H1 (cell line): ENCODE measurements at regions not wholly inside any gene's neighbourhood (a gene's known extent, or its start where the extent isn't known, plus 50 kb on each side); places are given as distances from the start of the nearest gene placed in this dataset.

Source experiments
- CTCF ChIA-PET: fragments of 300-600 bp; sonication (Branson Sonifier 250); formaldehyde crosslinking; loops from one replicate; lab custom pipeline; 2021; ENCODE audit not compliant: partially characterized antibody; lab: Charles Lee
- POLR2A ChIA-PET: fragments of 300-600 bp; sonication (Branson Sonifier 250); formaldehyde crosslinking; loops from one replicate; lab custom pipeline; 2021; ENCODE audit warnings: inconsistent platforms; ENCODE audit not compliant: partially characterized antibody; lab: Charles Lee
- DNase-seq, 2 experiments: peaks; one replicate each; pipeline versions ENCODE4 v3.0.0 to v3.0.0-alpha.2; 2010 to 2022; ENCODE audit warnings: low spot score in 2 of 2, low read depth in 1 of 2, mixed read lengths in 1 of 2
- FAIRE-seq: peaks from 2 replicates; lab custom pipeline; 2011; peaks lifted over from hg19 to GRCh38; lab: Jason Lieb, UNC
- H2AFZ ChIP-seq: 2 replicates; pipeline ENCODE4 v1.8.1; 2012; ENCODE audit warnings: low read length, inconsistent platforms
- H2AK5ac ChIP-seq: 2 replicates; pipeline ENCODE4 v1.6.1; 2013; ENCODE audit warnings: low read depth, low read length
- H2BK120ac ChIP-seq: replicated peaks from 2 replicates; pipeline ENCODE3; 2013; ENCODE audit warnings: low read depth, low read length, inconsistent platforms
- H2BK12ac ChIP-seq: 2 replicates; pipeline ENCODE4 v1.6.1; 2013; ENCODE audit warnings: low read depth, low read length
- H2BK15ac ChIP-seq: 2 replicates; pipeline ENCODE4 v1.6.1; 2013; ENCODE audit warnings: low read length
- H2BK20ac ChIP-seq: 2 replicates; pipeline ENCODE4 v1.6.1; 2013; ENCODE audit warnings: low read length
- H2BK5ac ChIP-seq: 2 replicates; pipeline ENCODE4 v1.6.1; 2013; ENCODE audit warnings: low read depth, low read length
- H3K14ac ChIP-seq: 2 replicates; pipeline ENCODE4 v1.6.1; 2013; ENCODE audit warnings: inconsistent platforms; ENCODE audit not compliant: insufficient read length
- H3K18ac ChIP-seq: 2 replicates; pipeline ENCODE4 v1.6.1; 2013; ENCODE audit warnings: low read length; ENCODE audit errors: extremely low read depth
- H3K23ac ChIP-seq: 2 replicates; pipeline ENCODE4 v1.6.1; 2013; ENCODE audit warnings: inconsistent platforms; ENCODE audit not compliant: insufficient read length
- H3K23me2 ChIP-seq: 2 replicates; pipeline ENCODE4 v1.6.1; 2013; ENCODE audit warnings: low read depth, low read length
- H3K27ac ChIP-seq: 2 replicates; pipeline ENCODE4 v1.6.1; 2011; ENCODE audit warnings: low read depth, low read length, inconsistent platforms
- H3K27me3 ChIP-seq, 4 experiments: replicated peaks in 1 of 4; 1 replicate in 1 of 4; 2 replicates in 3 of 4; pipeline versions ENCODE4 v1.6.1 to v1.8.1; 2011 to 2013; ENCODE audit warnings: low read length in 3 of 4, mild to moderate bottlenecking in 3 of 4, inconsistent platforms in 2 of 4, mixed read lengths in 2 of 4, moderate library complexity in 1 of 4; ENCODE audit not compliant: control insufficient read depth in 3 of 4, insufficient read depth in 3 of 4; ENCODE audit errors: extremely low read depth in 1 of 4
- H3K36me3 ChIP-seq, 4 experiments: 2 replicates each; pipeline versions ENCODE4 v1.6.1 to v1.8.1; 2011 to 2013; ENCODE audit warnings: mild to moderate bottlenecking in 4 of 4, low read length in 3 of 4, moderate library complexity in 2 of 4, control low read depth in 1 of 4, inconsistent platforms in 1 of 4; ENCODE audit not compliant: insufficient read depth in 4 of 4, control insufficient read depth in 2 of 4
- H3K4ac ChIP-seq: replicated peaks from 2 replicates; pipeline ENCODE3; 2013; ENCODE audit warnings: low read length, low read depth, mixed read lengths, inconsistent platforms; ENCODE audit not compliant: insufficient read length
- H3K4me1 ChIP-seq, 4 experiments: replicated peaks in 1 of 4; 1 replicate in 1 of 4; 2 replicates in 3 of 4; pipeline versions ENCODE4 v1.6.1 to v1.8.1; 2011 to 2013; ENCODE audit warnings: low read length in 3 of 4, inconsistent platforms in 2 of 4, mixed read lengths in 1 of 4; ENCODE audit not compliant: insufficient read depth in 4 of 4, control insufficient read depth in 3 of 4
- H3K4me2 ChIP-seq, 2 experiments: 2 replicates each; pipeline versions ENCODE4 v1.6.1 to v1.8.1; 2011 to 2013; ENCODE audit warnings: low read depth in 2 of 2, low read length in 2 of 2, control low read depth in 1 of 2, inconsistent platforms in 1 of 2, mild to moderate bottlenecking in 1 of 2; ENCODE audit not compliant: insufficient read depth in 1 of 2
- H3K4me3 ChIP-seq, 4 experiments: fragments of 200-600, 300-600 bp in 1 of 4; sonication (generic), shearing (Covaris generic), sonication (Bioruptor Twin) in 1 of 4; 2 replicates each; pipeline versions ENCODE4 v1.5.1 to v1.8.1; 2011 to 2016; ENCODE audit warnings: low read length in 4 of 4, low read depth in 3 of 4, control low read depth in 2 of 4, inconsistent platforms in 2 of 4, mild to moderate bottlenecking in 2 of 4, mixed read lengths in 1 of 4, moderate library complexity in 1 of 4; ENCODE audit not compliant: insufficient read depth in 2 of 4; ENCODE audit errors: extremely low read depth in 1 of 4
- H3K56ac ChIP-seq: replicated peaks from 2 replicates; pipeline ENCODE3; 2013; ENCODE audit warnings: low read depth, mild to moderate bottlenecking, mixed read lengths, low read length, inconsistent platforms; ENCODE audit not compliant: insufficient read length
- H3K79me1 ChIP-seq: 2 replicates; pipeline ENCODE4 v1.6.1; 2013; ENCODE audit warnings: low read depth, low read length, control low read depth
- H3K79me2 ChIP-seq, 2 experiments: 2 replicates each; pipeline versions ENCODE4 v1.6.1 to v1.8.1; 2012 to 2013; ENCODE audit warnings: low read length in 2 of 2, mild to moderate bottlenecking in 2 of 2, inconsistent platforms in 1 of 2; ENCODE audit not compliant: insufficient read depth in 2 of 2, control insufficient read depth in 1 of 2
- H3K9ac ChIP-seq, 4 experiments: replicated peaks in 1 of 4; 1 replicate in 1 of 4; 2 replicates in 3 of 4; pipeline versions ENCODE4 v1.6.1 to v1.8.1; 2011 to 2013; ENCODE audit warnings: low read depth in 3 of 4, low read length in 3 of 4, control low read depth in 2 of 4, mild to moderate bottlenecking in 2 of 4, moderate library complexity in 2 of 4, inconsistent platforms in 1 of 4; ENCODE audit errors: extremely low read depth in 1 of 4
- H3K9me3 ChIP-seq, 2 experiments: 2 replicates each; pipeline versions ENCODE4 v1.6.1 to v1.8.1; 2012 to 2013; ENCODE audit warnings: mild to moderate bottlenecking in 2 of 2, moderate library complexity in 2 of 2, control low read depth in 1 of 2, inconsistent platforms in 1 of 2, low read depth in 1 of 2, low read length in 1 of 2, mixed read lengths in 1 of 2; ENCODE audit not compliant: insufficient read depth in 2 of 2
- H4K20me1 ChIP-seq, 2 experiments: replicated peaks in 1 of 2; 2 replicates each; pipeline versions ENCODE3 to v1.8.1; 2011 to 2013; ENCODE audit warnings: inconsistent platforms in 2 of 2, low read length in 2 of 2, mild to moderate bottlenecking in 1 of 2; ENCODE audit not compliant: insufficient read depth in 2 of 2, control insufficient read depth in 1 of 2
- H4K5ac ChIP-seq: 2 replicates; pipeline ENCODE4 v1.6.1; 2013; ENCODE audit warnings: low read length, low read depth, mixed read lengths, inconsistent platforms; ENCODE audit not compliant: insufficient read length
- H4K8ac ChIP-seq: 2 replicates; pipeline ENCODE4 v1.8.0; 2013; ENCODE audit warnings: mild to moderate bottlenecking, moderate library complexity, low read length, inconsistent platforms; ENCODE audit not compliant: insufficient read depth; ENCODE audit errors: extremely low read depth
- H4K91ac ChIP-seq: replicated peaks from 2 replicates; pipeline ENCODE3; 2013; ENCODE audit warnings: low read length, mixed read lengths, inconsistent platforms; ENCODE audit not compliant: insufficient read length
- CBX5 ChIP-seq: fragments of 300-800, 300-1000 bp; sonication (generic); IDR thresholded peaks from 2 replicates; pipeline ENCODE4 v1.7.1; 2016; ENCODE audit warnings: antibody characterized with exemption, low read length, low read depth
- EGR1 ChIP-seq: IDR thresholded peaks from 2 replicates; pipeline ENCODE4 v1.6.1; 2011; ENCODE audit warnings: low read depth, low read length, borderline replicate concordance
- EZH2 ChIP-seq: fragments of 200-600 bp; sonication (generic); IDR thresholded peaks from 2 replicates; pipeline ENCODE4 v1.7.1; 2012; ENCODE audit warnings: low read depth, mild to moderate bottlenecking, moderate library complexity, low read length, inconsistent platforms; ENCODE audit not compliant: severe bottlenecking
- HDAC2 ChIP-seq, 2 experiments: fragments of 300-600 bp in 1 of 2; sonication (generic) in 1 of 2; IDR thresholded peaks; 2 replicates each; pipeline ENCODE4 v1.6.1; 2011 to 2012; ENCODE audit warnings: low read depth in 2 of 2, low read length in 2 of 2, mild to moderate bottlenecking in 2 of 2, moderate library complexity in 2 of 2, borderline replicate concordance in 1 of 2, inconsistent platforms in 1 of 2
- KDM4A ChIP-seq: IDR thresholded peaks from one replicate; pipeline ENCODE4 v1.7.1; 2012; ENCODE audit warnings: low read depth, mild to moderate bottlenecking, moderate library complexity, low read length, inconsistent platforms; ENCODE audit not compliant: severe bottlenecking
- PHF8 ChIP-seq: fragments of 200-600 bp; sonication (generic); conservative IDR thresholded peaks from 2 replicates; pipeline ENCODE4 v1.7.1; 2012; ENCODE audit warnings: low read depth, mild to moderate bottlenecking, inconsistent platforms, low read length, moderate library complexity
- POLR2A ChIP-seq, 2 experiments: IDR thresholded peaks; 1 replicate in 1 of 2; 2 replicates in 1 of 2; pipeline ENCODE4 v1.6.1; 2011; ENCODE audit warnings: low read depth in 2 of 2, low read length in 2 of 2, mild to moderate bottlenecking in 2 of 2; ENCODE audit errors: control extremely low read depth in 1 of 2
- RAD21 ChIP-seq, 2 experiments: IDR thresholded peaks in 1 of 2; conservative IDR thresholded peaks in 1 of 2; 2 replicates each; pipeline ENCODE4 v1.6.1; 2011; ENCODE audit warnings: low read depth in 2 of 2, low read length in 2 of 2, improper control_type of control experiment in 1 of 2, inconsistent platforms in 1 of 2, mild to moderate bottlenecking in 1 of 2, moderate library complexity in 1 of 2
- RBBP5 ChIP-seq: IDR thresholded peaks from 2 replicates; pipeline ENCODE4 v1.7.1; 2012; ENCODE audit warnings: low read depth, mild to moderate bottlenecking, inconsistent platforms, low read length, moderate library complexity, borderline replicate concordance
- RXRA ChIP-seq: IDR thresholded peaks from 2 replicates; pipeline ENCODE4 v1.6.1; 2011; ENCODE audit warnings: low read depth, mild to moderate bottlenecking, low read length, moderate library complexity; ENCODE audit not compliant: insufficient read depth
- SP1 ChIP-seq: IDR thresholded peaks from 2 replicates; pipeline ENCODE4 v1.6.1; 2011; ENCODE audit warnings: low read depth, low read length
- SUZ12 ChIP-seq: fragments of 200-600 bp; sonication (generic); IDR thresholded peaks from 2 replicates; pipeline ENCODE4 v1.6.1; 2012; ENCODE audit warnings: mild to moderate bottlenecking, inconsistent platforms, low read length, moderate library complexity, mixed read lengths
- TEAD4 ChIP-seq: IDR thresholded peaks from 2 replicates; pipeline ENCODE4 v1.6.1; 2012; ENCODE audit warnings: low read depth, low read length, inconsistent platforms, mixed read lengths
- YY1 ChIP-seq: IDR thresholded peaks from 2 replicates; pipeline ENCODE4 v1.6.1; 2011; ENCODE audit warnings: low read depth, mild to moderate bottlenecking, low read length
- ZNF274 ChIP-seq: IDR thresholded peaks from 2 replicates; pipeline ENCODE4 v1.7.0; 2012; ENCODE audit warnings: low read length, borderline replicate concordance; ENCODE audit errors: extremely low read depth
- WGBS, 2 experiments: shearing (Covaris generic) in 1 of 2; methylation state at CpG; one replicate each; pipeline versions ENCODE4 v1.1.6 to v1.1.7; 2013 to 2015; ENCODE audit warnings: low lambda C conversion rate in 2 of 2, mixed read lengths in 2 of 2, inconsistent platforms in 1 of 2, low coverage in 1 of 2, missing lambda C conversion rate in 1 of 2; ENCODE audit not compliant: insufficient replicate concordance in 2 of 2, insufficient coverage in 1 of 2, insufficient read length in 1 of 2; ENCODE audit errors: extremely low coverage in 1 of 2, missing lambda C conversion rate in 1 of 2; 5-methylcytosine and 5-hydroxymethylcytosine counted together

GRCh38 chr4:174586651-174587050 is 64.4 kb upstream of the HPGD start:
- Histone ChIP-seq H2AK5ac (no peak overlapping the region), H3K79me1 (no peaks in the 10 kb centered on the region), H2BK5ac (no peak overlapping the region), H3K4me3 (no peak overlapping the region), H2BK20ac (no peak overlapping the region), H3K23me2 (no peaks in the 10 kb centered on the region), H4K5ac (no peak overlapping the region), H4K20me1 (no peaks in the 10 kb centered on the region), H3K9me3 (peaks cover 0 to 3% of the 10 kb centered on the region in 2 experiments; a peak in 1 of 4 replicates), H2BK120ac (no peak overlapping the region), H3K4me2 (no peak overlapping the region), H4K91ac (no peak overlapping the region), H3K79me2 (no peaks in the 10 kb centered on the region), H3K4ac (no peak overlapping the region), H3K27me3 (peaks cover 0 to 1% (median 0%) of the 10 kb centered on the region in 4 experiments; a peak in 1 of 7 replicates), H3K36me3 (no peaks in the 10 kb centered on the region; a peak in 1 of 8 replicates), H3K4me1 (no peaks in the 10 kb centered on the region), H3K27ac (no peak overlapping the region), H3K56ac (no peak overlapping the region), H2BK12ac (no peak overlapping the region), H2AFZ (no peak overlapping the region), H3K23ac (no peak overlapping the region), H2BK15ac (no peak overlapping the region), H4K8ac (no peak overlapping the region), H3K9ac (no peak overlapping the region), H3K14ac (no peak overlapping the region), H3K18ac (no peak overlapping the region)
- ChIA-PET POLR2A (no interaction called here), CTCF (no interaction called here)
- WGBS, 2 experiments = 94% methylated on average over 13 of the region's 21 CpGs; no CpG with 5 or more reads in 1 of the 2 experiments
- DNase-seq (no peak), FAIRE-seq (no peak)
- TF ChIP-seq RBBP5 = no peak
- TF ChIP-seq PHF8 = no peak
- TF ChIP-seq ZNF274 = no peak
- no peak for TF ChIP-seq SP1
- no peak for TF ChIP-seq RAD21 (IDR thresholded peaks at IDR 0.05 in 1 of 2, conservative IDR thresholded peaks at IDR 0.05 in 1 of 2; ENCODE audit: low read depth in 2 of 2, low read length in 2 of 2)
- TF ChIP-seq CBX5 = no peak
- no peak for TF ChIP-seq SUZ12
- TF ChIP-seq POLR2A (IDR thresholded peaks at IDR 0.05; ENCODE audit: control extremely low read depth in 1 of 2, low read depth in 2 of 2, low read length in 2 of 2) = no peak
- no peak for TF ChIP-seq RXRA
- TF ChIP-seq TEAD4 = no peak
- TF ChIP-seq YY1 = no peak
- TF ChIP-seq KDM4A = no peak
- TF ChIP-seq EGR1 = no peak
- no peak for TF ChIP-seq EZH2
- no peak for TF ChIP-seq HDAC2 (IDR thresholded peaks at IDR 0.05; ENCODE audit: borderline replicate concordance in 1 of 2, low read depth in 2 of 2, low read length in 2 of 2)
